ENCODE measurements at regions not wholly inside any gene's neighbourhood (a gene's known extent, or its start where the extent isn't known, plus 50 kb on each side); places are given as distances from the start of the nearest gene placed in this dataset.

- no peaks in the 10 kb centered on the region for H3K4me1 ChIP-seq
- H3K27ac ChIP-seq, result no peak overlapping the region
- no peaks in the 10 kb centered on the region for H3K9me3 ChIP-seq
- ATAC-seq (no peak), DNase-seq (no peak), FAIRE-seq (no peak)
- intact Hi-C loops (cut with DNase I), result no loop called here
- no peak overlapping the region for H3K4me3 ChIP-seq
- WGBS, 2 donors, result 22 to 28% methylated on average over 5 of the region's 5 CpGs
- H3K36me3 ChIP-seq, result no peaks in the 10 kb centered on the region
- no peak for TF ChIP-seq CTCF (IDR thresholded peaks at IDR 0.05)
- H3K27me3 ChIP-seq, result no peaks in the 10 kb centered on the region
These were observed 385.4 kb upstream of the RND3 start for GRCh38 chr2:150872756-150873395.

DNA sequence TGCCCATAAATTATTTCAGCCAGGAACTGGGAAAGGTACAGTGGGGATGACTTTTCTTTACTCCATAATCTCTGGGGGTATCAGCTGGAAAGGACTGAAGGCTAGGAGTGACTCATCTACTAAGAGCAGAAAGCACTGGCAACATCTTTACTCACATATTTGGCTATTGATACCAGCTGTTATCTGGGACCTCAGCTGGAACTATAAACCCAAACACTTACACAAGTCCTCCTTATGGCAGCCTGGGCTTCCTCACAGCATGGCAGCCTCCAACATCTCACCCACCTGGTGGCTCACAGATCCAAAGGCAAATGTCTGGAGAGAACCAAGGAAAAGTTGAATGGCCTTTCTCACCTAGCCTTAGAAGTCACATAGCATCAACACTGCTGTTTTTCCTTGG is 379.0 kb upstream of the RND3 start:
- Histone ChIP-seq H3K27ac (no peak overlapping the region), H3K9me3 (no peaks in the 10 kb centered on the region), H3K36me3 (no peaks in the 10 kb centered on the region), H3K27me3 (no peaks in the 10 kb centered on the region), H3K4me3 (no peak overlapping the region), H3K4me1 (no peaks in the 10 kb centered on the region)
- intact Hi-C loops (cut with DNase I), result no loop called here
- no peak for FAIRE-seq
- ATAC-seq, result no peak
- DNase-seq, result no peak
- TF ChIP-seq CTCF (IDR thresholded peaks at IDR 0.05), result no peak

- FAIRE-seq (no peak), DNase-seq (no peak), ATAC-seq (no peak)
- Histone ChIP-seq H3K4me1 (no peaks in the 10 kb centered on the region), H3K27ac (no peak overlapping the region), H3K4me3 (no peak overlapping the region), H3K36me3 (no peaks in the 10 kb centered on the region), H3K9me3 (no peaks in the 10 kb centered on the region), H3K27me3 (no peaks in the 10 kb centered on the region)
- intact Hi-C loops (cut with DNase I), result no loop called here
- TF ChIP-seq CTCF (IDR thresholded peaks at IDR 0.05), result no peak
These were observed 376.2 kb upstream of the RND3 start for GRCh38 chr2:150863691-150864090.

DNA sequence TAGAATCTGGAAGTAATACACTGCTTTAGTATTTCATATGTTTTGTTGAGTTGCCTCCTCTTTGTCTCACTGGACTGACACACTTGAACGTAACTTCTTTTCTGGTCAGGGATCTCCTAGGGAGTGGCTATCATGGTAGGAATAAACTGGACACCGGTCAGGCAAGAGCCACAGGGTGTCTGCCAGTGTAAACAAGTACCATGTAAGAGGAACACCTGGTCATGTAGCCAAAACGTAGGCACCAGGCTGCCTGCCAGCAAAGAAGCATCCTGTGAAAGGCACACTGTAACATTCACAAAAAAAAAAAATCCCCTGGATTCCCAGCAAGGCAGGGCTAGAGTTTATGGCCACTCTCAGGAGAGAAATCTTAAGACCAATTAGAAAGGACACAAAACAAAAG is 372.8 kb upstream of the RND3 start:
- Histone ChIP-seq H3K27ac (no peak overlapping the region), H3K4me1 (no peaks in the 10 kb centered on the region), H3K27me3 (no peaks in the 10 kb centered on the region), H3K36me3 (no peaks in the 10 kb centered on the region), H3K9me3 (no peaks in the 10 kb centered on the region), H3K4me3 (no peak overlapping the region)
- FAIRE-seq (no peak), DNase-seq (no peak), ATAC-seq (no peak)
- intact Hi-C loops (cut with DNase I), result no loop called here
- TF ChIP-seq CTCF (IDR thresholded peaks at IDR 0.05), result no peak
- WGBS, 2 donors, result 25 to 32% methylated on average over 3 of the region's 3 CpGs

GRCh38 chr2:150859877-150860276 is 372.4 kb upstream of the RND3 start:
- Histone ChIP-seq H3K4me3 (no peak overlapping the region), H3K9me3 (no peaks in the 10 kb centered on the region), H3K4me1 (no peaks in the 10 kb centered on the region), H3K27ac (no peak overlapping the region), H3K36me3 (no peaks in the 10 kb centered on the region), H3K27me3 (no peaks in the 10 kb centered on the region)
- DNase-seq (no peak), FAIRE-seq (no peak), ATAC-seq (no peak)
- intact Hi-C loops (cut with DNase I), result no loop called here
- TF ChIP-seq CTCF (IDR thresholded peaks at IDR 0.05), result no peak
